ENCODE measurements at regions not wholly inside any gene's neighbourhood (a gene's known extent, or its start where the extent isn't known, plus 50 kb on each side); places are given as distances from the start of the nearest gene placed in this dataset.
"Not testable (repeated sequence)": the region's sequence is repeated elsewhere in the genome, so short reads cannot be mapped to it uniquely, and the experiment has no call there.

GRCh38 chr21:14285147-14285761, 69.3 kb downstream of the RBM11 start:
- no peak overlapping the region for H2BK120ac ChIP-seq (ENCODE audit: low read depth, low read length)
- no peaks in the 10 kb centered on the region for H3K4me1 ChIP-seq (ENCODE audit: control insufficient read depth, insufficient read depth, low read depth, low read length)
- no peak overlapping the region for H2AK5ac ChIP-seq (ENCODE audit: low read length, severe bottlenecking)
- no peaks in the 10 kb centered on the region for H3K27me3 ChIP-seq (ENCODE audit: control insufficient read depth in 1 of 2, insufficient read depth in 1 of 2, low read length in 2 of 2)
- no peak overlapping the region for H3K14ac ChIP-seq (ENCODE audit: low read length in 2 of 2)
- no peaks in the 10 kb centered on the region for H3K79me1 ChIP-seq (replicated peaks; ENCODE audit: low read length, poor library complexity, severe bottlenecking)
- no peak overlapping the region for H2BK12ac ChIP-seq (ENCODE audit: low read length in 2 of 2)
- H3K23ac ChIP-seq (ENCODE audit: low read length in 2 of 2): no peak overlapping the region
- no peak overlapping the region for H3K4me3 ChIP-seq (ENCODE audit: insufficient read depth in 1 of 2, low read depth in 1 of 2, low read length in 2 of 2)
- no peak overlapping the region for H4K8ac ChIP-seq (ENCODE audit: low read length)
- H3K4me2 ChIP-seq (ENCODE audit: low read length, poor library complexity, severe bottlenecking): no peak overlapping the region
- H3K9ac ChIP-seq (ENCODE audit: low read length): no peak overlapping the region
- H2AFZ ChIP-seq (ENCODE audit: low read depth, low read length): no peak overlapping the region
- WGBS: 100% methylated on average over 1 of the region's 2 CpGs
- H3K18ac ChIP-seq (ENCODE audit: low read depth in 1 of 2, low read length in 2 of 2): no peak overlapping the region
- no peaks in the 10 kb centered on the region for H3K9me3 ChIP-seq (ENCODE audit: control insufficient read depth, low read length)
- H4K91ac ChIP-seq (ENCODE audit: low read length): no peak overlapping the region
- no peak overlapping the region for H2BK5ac ChIP-seq (ENCODE audit: low read depth, low read length, poor library complexity, severe bottlenecking)
- no peaks in the 10 kb centered on the region for H3K36me3 ChIP-seq (ENCODE audit: control insufficient read depth in 1 of 2, insufficient read depth in 2 of 2, low read depth in 1 of 2, low read length in 2 of 2)
- DNase-seq: no peak
- no peak overlapping the region for H3K4ac ChIP-seq (ENCODE audit: low read depth in 1 of 2, low read length in 2 of 2)
- H3K27ac ChIP-seq (ENCODE audit: low read length, poor library complexity, severe bottlenecking): no peak overlapping the region
- H2BK15ac ChIP-seq (ENCODE audit: low read depth, poor library complexity, severe bottlenecking): no peak overlapping the region

- no peak for DNase-seq
- H3K4me1 ChIP-seq (ENCODE audit: control insufficient read depth, insufficient read depth, low read depth, low read length): no peaks in the 10 kb centered on the region
These were observed 68.5 kb downstream of the RBM11 start for GRCh38 chr21:14284481-14284880.

GRCh38 chr21:14281188-14281900, 65.4 kb downstream of the RBM11 start:
- not testable (repeated sequence) for H3K4me3 ChIP-seq (ENCODE audit: insufficient read depth in 1 of 2, low read depth in 1 of 2, low read length in 2 of 2); H3K9ac ChIP-seq (ENCODE audit: low read length); H3K27ac ChIP-seq (ENCODE audit: low read length, poor library complexity, severe bottlenecking); H2BK5ac ChIP-seq (ENCODE audit: low read depth, low read length, poor library complexity, severe bottlenecking); H2BK15ac ChIP-seq (ENCODE audit: low read depth, poor library complexity, severe bottlenecking); H3K4ac ChIP-seq (ENCODE audit: low read depth in 1 of 2, low read length in 2 of 2); H3K36me3 ChIP-seq (ENCODE audit: control insufficient read depth in 1 of 2, insufficient read depth in 2 of 2, low read depth in 1 of 2, low read length in 2 of 2); H4K8ac ChIP-seq (ENCODE audit: low read length); H3K4me1 ChIP-seq (ENCODE audit: control insufficient read depth, insufficient read depth, low read depth, low read length); DNase-seq; H2AK5ac ChIP-seq (ENCODE audit: low read length, severe bottlenecking); H2BK120ac ChIP-seq (ENCODE audit: low read depth, low read length); H4K91ac ChIP-seq (ENCODE audit: low read length); H3K9me3 ChIP-seq (ENCODE audit: control insufficient read depth, low read length); H3K4me2 ChIP-seq (ENCODE audit: low read length, poor library complexity, severe bottlenecking); H3K18ac ChIP-seq (ENCODE audit: low read depth in 1 of 2, low read length in 2 of 2); H2AFZ ChIP-seq (ENCODE audit: low read depth, low read length); H3K27me3 ChIP-seq (ENCODE audit: control insufficient read depth in 1 of 2, insufficient read depth in 1 of 2, low read length in 2 of 2); H2BK12ac ChIP-seq (ENCODE audit: low read length in 2 of 2); H3K14ac ChIP-seq (ENCODE audit: low read length in 2 of 2); H3K23ac ChIP-seq (ENCODE audit: low read length in 2 of 2); H3K79me1 ChIP-seq (replicated peaks; ENCODE audit: low read length, poor library complexity, severe bottlenecking)
- 8% methylated on average over 7 of the region's 11 CpGs for WGBS

More at GRCh38 chr21:14284481-14284880, 68.5 kb downstream of the RBM11 start:
- Histone ChIP-seq H2BK5ac (ENCODE audit: low read depth, low read length, poor library complexity, severe bottlenecking) (no peak overlapping the region), H2AFZ (ENCODE audit: low read depth, low read length) (no peak overlapping the region), H3K27me3 (ENCODE audit: control insufficient read depth in 1 of 2, insufficient read depth in 1 of 2, low read length in 2 of 2) (no peaks in the 10 kb centered on the region), H2BK120ac (ENCODE audit: low read depth, low read length) (no peak overlapping the region), H3K23ac (ENCODE audit: low read length in 2 of 2) (no peak overlapping the region), H2AK5ac (ENCODE audit: low read length, severe bottlenecking) (no peak overlapping the region), H3K9ac (ENCODE audit: low read length) (no peak overlapping the region), H3K9me3 (ENCODE audit: control insufficient read depth, low read length) (no peaks in the 10 kb centered on the region), H4K91ac (ENCODE audit: low read length) (no peak overlapping the region), H3K14ac (ENCODE audit: low read length in 2 of 2) (no peak overlapping the region), H2BK12ac (ENCODE audit: low read length in 2 of 2) (no peak overlapping the region), H3K27ac (ENCODE audit: low read length, poor library complexity, severe bottlenecking) (no peak overlapping the region), H3K18ac (ENCODE audit: low read depth in 1 of 2, low read length in 2 of 2) (no peak overlapping the region), H3K4ac (ENCODE audit: low read depth in 1 of 2, low read length in 2 of 2) (no peak overlapping the region), H3K4me3 (ENCODE audit: insufficient read depth in 1 of 2, low read depth in 1 of 2, low read length in 2 of 2) (no peak overlapping the region), H3K79me1 (replicated peaks; ENCODE audit: low read length, poor library complexity, severe bottlenecking) (no peaks in the 10 kb centered on the region), H3K36me3 (ENCODE audit: control insufficient read depth in 1 of 2, insufficient read depth in 2 of 2, low read depth in 1 of 2, low read length in 2 of 2) (no peaks in the 10 kb centered on the region), H4K8ac (ENCODE audit: low read length) (no peak overlapping the region), H3K4me2 (ENCODE audit: low read length, poor library complexity, severe bottlenecking) (no peak overlapping the region), H2BK15ac (ENCODE audit: low read depth, poor library complexity, severe bottlenecking) (no peak overlapping the region)
- WGBS: 65% methylated on average over 3 of the region's 3 CpGs

Measured in mesenchymal stem cell (in vitro differentiated cells and primary cell).